ENCODE measurements at regions not wholly inside any gene's neighbourhood (a gene's known extent, or its start where the extent isn't known, plus 50 kb on each side); places are given as distances from the start of the nearest gene placed in this dataset.

DNA sequence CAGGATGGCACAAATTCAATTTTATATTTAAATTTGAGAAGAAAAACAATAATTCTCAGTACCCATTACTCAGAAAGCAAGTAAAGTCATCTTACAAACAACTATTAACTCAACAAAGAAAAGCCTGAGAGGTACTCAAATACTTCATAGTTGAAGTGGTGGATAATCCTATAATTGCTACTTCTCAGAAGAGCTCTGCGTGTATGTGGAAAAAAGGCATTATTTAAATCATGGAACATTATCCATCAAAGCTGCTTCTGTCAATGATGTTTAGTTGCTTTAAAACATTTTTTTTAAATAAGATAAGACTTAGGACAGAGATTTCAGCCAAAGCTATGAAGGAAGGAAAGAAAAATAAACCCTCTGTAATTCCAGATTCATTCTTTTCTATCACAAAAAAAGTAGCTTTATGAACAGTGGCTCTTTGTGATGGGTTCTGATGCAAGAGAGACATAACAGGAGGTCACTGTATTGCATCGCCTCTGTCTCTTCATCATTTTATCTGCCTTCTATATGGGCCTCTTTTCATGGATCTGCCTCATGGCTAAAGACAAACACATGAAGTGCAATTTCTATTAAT, 367.9 kb upstream of the SLC35B3 start:
- TF ChIP-seq, protein P1, sequence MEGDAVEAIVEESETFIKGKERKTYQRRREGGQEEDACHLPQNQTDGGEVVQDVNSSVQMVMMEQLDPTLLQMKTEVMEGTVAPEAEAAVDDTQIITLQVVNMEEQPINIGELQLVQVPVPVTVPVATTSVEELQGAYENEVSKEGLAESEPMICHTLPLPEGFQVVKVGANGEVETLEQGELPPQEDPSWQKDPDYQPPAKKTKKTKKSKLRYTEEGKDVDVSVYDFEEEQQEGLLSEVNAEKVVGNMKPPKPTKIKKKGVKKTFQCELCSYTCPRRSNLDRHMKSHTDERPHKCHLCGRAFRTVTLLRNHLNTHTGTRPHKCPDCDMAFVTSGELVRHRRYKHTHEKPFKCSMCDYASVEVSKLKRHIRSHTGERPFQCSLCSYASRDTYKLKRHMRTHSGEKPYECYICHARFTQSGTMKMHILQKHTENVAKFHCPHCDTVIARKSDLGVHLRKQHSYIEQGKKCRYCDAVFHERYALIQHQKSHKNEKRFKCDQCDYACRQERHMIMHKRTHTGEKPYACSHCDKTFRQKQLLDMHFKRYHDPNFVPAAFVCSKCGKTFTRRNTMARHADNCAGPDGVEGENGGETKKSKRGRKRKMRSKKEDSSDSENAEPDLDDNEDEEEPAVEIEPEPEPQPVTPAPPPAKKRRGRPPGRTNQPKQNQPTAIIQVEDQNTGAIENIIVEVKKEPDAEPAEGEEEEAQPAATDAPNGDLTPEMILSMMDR (IDR thresholded peaks at IDR 0.05 in 8 of 11, conservative IDR thresholded peaks at IDR 0.05 in 3 of 11), result no peak
- TF ChIP-seq POLR2AphosphoS5 (IDR thresholded peaks at IDR 0.05) (no peak), POLR2A (IDR thresholded peaks at IDR 0.05) (no peak)

Data from spleen (tissue), 7 donors.